ENCODE measurements at regions not wholly inside any gene's neighbourhood (a gene's known extent, or its start where the extent isn't known, plus 50 kb on each side); places are given as distances from the start of the nearest gene placed in this dataset.
A peak's percentile ranks its signal among the peaks of the same experiment; 100 is the strongest.
"Not testable (repeated sequence)": the region's sequence is repeated elsewhere in the genome, so short reads cannot be mapped to it uniquely, and the experiment has no call there.

GRCh38 chr1:173356191-173356762, 120.9 kb upstream of the PRDX6 start:
- no peak for ATAC-seq (replicated peaks in 6 of 8)
- H3K4me3 ChIP-seq = no peak overlapping the region
- in situ Hi-C loops (cut with MboI; ENCODE audit: low pct_unique_long_range_greater_than_20kb in 2 of 9, low sequenced_read_pairs in 9 of 9, unreplicated experiment in 9 of 9) = no loop called here
- 80 to 100% (median 87%) methylated on average over 1 to 2 of the region's 2 CpGs; no CpG with 5 or more reads in 2 of the 10 experiments for WGBS, 10 experiments
- H3K4me1 ChIP-seq (replicated peaks in 1 of 2) = no peaks in the 10 kb centered on the region
- H3K27ac ChIP-seq = no peak overlapping the region

GRCh38 chr1:173360487-173361063, 116.6 kb upstream of the PRDX6 start:
- 18 to 100% (median 72%) methylated on average over 1 to 3 of the region's 3 CpGs; no CpG with 5 or more reads in 1 of the 10 experiments for WGBS, 10 experiments
- no peak for ATAC-seq (replicated peaks in 6 of 8)
- Histone ChIP-seq H3K4me3 (no peak overlapping the region), H3K4me1 (replicated peaks in 1 of 2) (no peaks in the 10 kb centered on the region), H3K27ac (no peak overlapping the region)
- in situ Hi-C loops (cut with MboI; ENCODE audit: low pct_unique_long_range_greater_than_20kb in 2 of 9, low sequenced_read_pairs in 9 of 9, unreplicated experiment in 9 of 9) = no loop called here

GRCh38 chr1:173362543-173362942, 114.6 kb upstream of the PRDX6 start:
- in situ Hi-C loops (cut with MboI; ENCODE audit: low pct_unique_long_range_greater_than_20kb in 2 of 9, low sequenced_read_pairs in 9 of 9, unreplicated experiment in 9 of 9) = no loop called here
- Histone ChIP-seq H3K4me1 (replicated peaks in 1 of 2) (no peaks in the 10 kb centered on the region), H3K4me3 (no peak overlapping the region), H3K27ac (no peak overlapping the region)
- 67 to 100% (median 86%) methylated on average over 1 to 2 of the region's 2 CpGs; no CpG with 5 or more reads in 1 of the 10 experiments for WGBS, 10 experiments
- no peak for ATAC-seq (replicated peaks in 6 of 8)

GRCh38 chr1:173364827-173365226, 112.3 kb upstream of the PRDX6 start:
- WGBS, 10 experiments = 48 to 88% (median 72%) methylated on average over 3 of the region's 3 CpGs; no CpG with 5 or more reads in 1 of the 10 experiments
- in situ Hi-C loops (cut with MboI; ENCODE audit: low pct_unique_long_range_greater_than_20kb in 2 of 9, low sequenced_read_pairs in 9 of 9, unreplicated experiment in 9 of 9) = no loop called here
- Histone ChIP-seq H3K4me1 (replicated peaks in 1 of 2) (no peaks in the 10 kb centered on the region), H3K4me3 (no peak overlapping the region), H3K27ac (no peak overlapping the region)
- no peak for ATAC-seq (replicated peaks in 6 of 8)

GRCh38 chr1:173365341-173365740, 111.8 kb upstream of the PRDX6 start:
- in situ Hi-C loops (cut with MboI; ENCODE audit: low pct_unique_long_range_greater_than_20kb in 2 of 9, low sequenced_read_pairs in 9 of 9, unreplicated experiment in 9 of 9) = no loop called here
- Histone ChIP-seq H3K4me1 (replicated peaks in 1 of 2) (no peaks in the 10 kb centered on the region), H3K27ac (no peak overlapping the region), H3K4me3 (no peak overlapping the region)
- no peak for ATAC-seq (replicated peaks in 6 of 8)
- 29 to 100% (median 83%) methylated on average over 1 of the region's 1 CpG for WGBS, 10 experiments

GRCh38 chr1:173367136-173367535, 110.0 kb upstream of the PRDX6 start:
- in situ Hi-C loops (cut with MboI; ENCODE audit: low pct_unique_long_range_greater_than_20kb in 2 of 9, low sequenced_read_pairs in 9 of 9, unreplicated experiment in 9 of 9) = no loop called here
- no peak overlapping the region for H3K4me3 ChIP-seq
- 0 to 90% (median 86%) methylated on average over 1 to 6 of the region's 6 CpGs; no CpG with 5 or more reads in 1 of the 10 experiments for WGBS, 10 experiments
- no peak overlapping the region for H3K27ac ChIP-seq
- ATAC-seq (replicated peaks in 6 of 8) = no peak
- no peaks in the 10 kb centered on the region for H3K4me1 ChIP-seq (replicated peaks in 1 of 2)

GRCh38 chr1:173370586-173370985, 106.5 kb upstream of the PRDX6 start:
- H3K27ac ChIP-seq; H3K4me3 ChIP-seq; H3K4me1 ChIP-seq (replicated peaks in 1 of 2); in situ Hi-C loops (cut with MboI; ENCODE audit: low pct_unique_long_range_greater_than_20kb in 2 of 9, low sequenced_read_pairs in 9 of 9, unreplicated experiment in 9 of 9); ATAC-seq (replicated peaks in 6 of 8): not testable (repeated sequence)
- WGBS, 10 experiments = 0 to 100% (median 40%) methylated on average over 1 to 3 of the region's 3 CpGs; no CpG with 5 or more reads in 4 of the 10 experiments

GRCh38 chr1:173376065-173376464, 101.1 kb upstream of the PRDX6 start:
- ATAC-seq (replicated peaks in 6 of 8); H3K4me1 ChIP-seq (replicated peaks in 1 of 2); H3K4me3 ChIP-seq; in situ Hi-C loops (cut with MboI; ENCODE audit: low pct_unique_long_range_greater_than_20kb in 2 of 9, low sequenced_read_pairs in 9 of 9, unreplicated experiment in 9 of 9); H3K27ac ChIP-seq: not testable (repeated sequence)
- WGBS, 10 experiments = 63 to 88% (median 80%) methylated on average over 1 of the region's 1 CpG; no CpG with 5 or more reads in 5 of the 10 experiments

- H3K4me3 ChIP-seq = no peak overlapping the region
- in situ Hi-C loops (cut with MboI; ENCODE audit: low pct_unique_long_range_greater_than_20kb in 2 of 9, low sequenced_read_pairs in 9 of 9, unreplicated experiment in 9 of 9) = no loop called here
- no peak overlapping the region for H3K27ac ChIP-seq
- H3K4me1 ChIP-seq (replicated peaks in 1 of 2) = no peaks in the 10 kb centered on the region
- no peak for ATAC-seq (replicated peaks in 6 of 8)
- 60 to 100% (median 92%) methylated on average over 1 to 13 of the region's 13 CpGs; no CpG with 5 or more reads in 1 of the 10 experiments for WGBS, 10 experiments
These were observed 99.9 kb upstream of the PRDX6 start for GRCh38 chr1:173377266-173377665.

- H3K4me1 ChIP-seq (replicated peaks in 1 of 2) = no peaks in the 10 kb centered on the region
- ATAC-seq (replicated peaks in 6 of 8) = no peak
- H3K27ac ChIP-seq = no peak overlapping the region
- in situ Hi-C loops (cut with MboI; ENCODE audit: low pct_unique_long_range_greater_than_20kb in 2 of 9, low sequenced_read_pairs in 9 of 9, unreplicated experiment in 9 of 9) = no loop called here
- WGBS, 10 experiments = 67 to 100% (median 100%) methylated on average over 1 of the region's 1 CpG; no CpG with 5 or more reads in 3 of the 10 experiments
- no peak overlapping the region for H3K4me3 ChIP-seq
These were observed 93.8 kb upstream of the PRDX6 start for GRCh38 chr1:173383351-173383750.

- Histone ChIP-seq H3K27ac (no peak overlapping the region), H3K4me1 (replicated peaks in 1 of 2) (no peaks in the 10 kb centered on the region), H3K4me3 (no peak overlapping the region)
- no peak for ATAC-seq (replicated peaks in 6 of 8)
- 20 to 100% (median 56%) methylated on average over 1 of the region's 1 CpG; no CpG with 5 or more reads in 3 of the 10 experiments for WGBS, 10 experiments
- in situ Hi-C loops (cut with MboI; ENCODE audit: low pct_unique_long_range_greater_than_20kb in 2 of 9, low sequenced_read_pairs in 9 of 9, unreplicated experiment in 9 of 9) = no loop called here
These were observed 88.8 kb upstream of the PRDX6 start for GRCh38 chr1:173388352-173388751.

- no peak overlapping the region for H3K27ac ChIP-seq
- H3K4me3 ChIP-seq = no peak overlapping the region
- H3K4me1 ChIP-seq (replicated peaks in 1 of 2) = no peaks in the 10 kb centered on the region
- peak in 4 of 8 experiments; percentile 44 to 94 (median 79) for ATAC-seq (replicated peaks in 6 of 8)
- in situ Hi-C loops (cut with MboI; ENCODE audit: low pct_unique_long_range_greater_than_20kb in 2 of 9, low sequenced_read_pairs in 9 of 9, unreplicated experiment in 9 of 9) = no loop called here
- WGBS, 10 experiments = 0 to 100% (median 83%) methylated on average over 1 to 8 of the region's 8 CpGs; no CpG with 5 or more reads in 1 of the 10 experiments
These were observed 84.1 kb upstream of the PRDX6 start for GRCh38 chr1:173392895-173393658.

- no peaks in the 10 kb centered on the region for H3K4me1 ChIP-seq (replicated peaks in 1 of 2)
- H3K27ac ChIP-seq = no peak overlapping the region
- peak in 3 of 8 experiments; percentile 16 to 49 (median 39) for ATAC-seq (replicated peaks in 6 of 8)
- H3K4me3 ChIP-seq = no peak overlapping the region
- in situ Hi-C loops (cut with MboI; ENCODE audit: low pct_unique_long_range_greater_than_20kb in 2 of 9, low sequenced_read_pairs in 9 of 9, unreplicated experiment in 9 of 9) = no loop called here
- WGBS, 10 experiments = 0 to 100% (median 72%) methylated on average over 1 of the region's 1 CpG; no CpG with 5 or more reads in 2 of the 10 experiments
These were observed 83.5 kb upstream of the PRDX6 start for GRCh38 chr1:173393659-173394000.
